PC-9 (cell line): ENCODE measurements at regions not wholly inside any gene's neighbourhood (a gene's known extent, or its start where the extent isn't known, plus 50 kb on each side); places are given as distances from the start of the nearest gene placed in this dataset.

Experiments
- BruUV-seq: library from RNA; stranded (reverse); fragments of 400-500 nt; replicated peaks from 2 replicates; lab custom pipeline; 2021; lab: Mats Ljungman, UMichigan
- CTCF ChIA-PET: fragments of 300-600 bp; sonication (Branson Sonifier 250); formaldehyde crosslinking; loops from one replicate; lab custom pipeline; 2022; ENCODE audit warnings: antibody characterized with exemption; lab: Charles Lee
- POLR2A ChIA-PET: fragments of 300-600 bp; sonication (Branson Sonifier 250); formaldehyde crosslinking; loops from one replicate; lab custom pipeline; 2022; ENCODE audit warnings: antibody characterized with exemption; ENCODE audit not compliant: unreplicated experiment; lab: Charles Lee
- DNase-seq, 2 experiments: peaks; one replicate each; pipeline versions ENCODE4 v3.0.0 to v3.0.0-alpha.2; 2015 to 2022; ENCODE audit warnings: mixed read lengths in 1 of 2
- H2AFZ ChIP-seq: fragments of 200-600 bp; sonication (generic); 2 replicates; pipeline ENCODE4 v1.8.1; 2017; ENCODE audit warnings: antibody characterized with exemption
- H3F3A ChIP-seq: fragments of 200-600 bp; sonication (generic); 2 replicates; pipeline ENCODE4 v1.8.1; 2017; ENCODE audit warnings: antibody characterized with exemption, mild to moderate bottlenecking, low read depth; ENCODE audit not compliant: insufficient read depth
- H3K27ac ChIP-seq: fragments of 200-600 bp; sonication (generic); 2 replicates; pipeline ENCODE4 v1.6.1; 2016; ENCODE audit warnings: mixed run types
- H3K27me3 ChIP-seq: fragments of 200-600 bp; sonication (generic); 2 replicates; pipeline ENCODE4 v1.6.1; 2016; ENCODE audit warnings: low read depth, mixed run types; ENCODE audit not compliant: insufficient read depth
- H3K36me3 ChIP-seq: fragments of 200-600 bp; sonication (generic); 2 replicates; pipeline ENCODE4 v1.6.1; 2016; ENCODE audit warnings: low read depth, mixed run types
- H3K4me1 ChIP-seq: fragments of 200-600 bp; sonication (generic); replicated peaks from 2 replicates; pipeline ENCODE4 v1.6.1; 2016; ENCODE audit warnings: mixed run types; ENCODE audit not compliant: insufficient read depth
- H3K4me2 ChIP-seq: fragments of 200-600 bp; sonication (generic); 2 replicates; pipeline ENCODE4 v1.6.1; 2017; ENCODE audit warnings: mixed run types
- H3K4me3 ChIP-seq: fragments of 200-600 bp; sonication (generic); 2 replicates; pipeline ENCODE4 v1.6.1; 2016; ENCODE audit warnings: mixed run types
- H3K79me2 ChIP-seq: fragments of 200-600 bp; sonication (generic); 2 replicates; pipeline ENCODE4 v1.6.1; 2017; ENCODE audit warnings: low read depth, mixed run types
- H3K9me2 ChIP-seq: fragments of 200-600 bp; sonication (generic); 2 replicates; pipeline ENCODE4 v1.8.1; 2017; ENCODE audit warnings: mild to moderate bottlenecking; ENCODE audit not compliant: insufficient read depth
- H3K9me3 ChIP-seq: fragments of 200-600 bp; sonication (generic); 2 replicates; pipeline ENCODE4 v1.8.1; 2016; ENCODE audit warnings: low read depth; ENCODE audit not compliant: insufficient read depth
- H4K20me1 ChIP-seq: fragments of 200-600 bp; sonication (generic); 2 replicates; pipeline ENCODE4 v1.8.1; 2017; ENCODE audit not compliant: insufficient read depth
- CTCF ChIP-seq: fragments of 200-600 bp; sonication (generic); conservative IDR thresholded peaks from 2 replicates; pipeline ENCODE4 v1.6.1; 2017; ENCODE audit warnings: mixed run types, antibody characterized with exemption, mild to moderate bottlenecking, moderate library complexity
- EZH2 ChIP-seq: fragments of 200-600 bp; sonication (generic); IDR thresholded peaks from 2 replicates; pipeline ENCODE4 v1.8.0; 2017; ENCODE audit warnings: antibody characterized with exemption, low read depth
- intact Hi-C: fragments of 100-400 bp; cut with micrococcal nuclease; formaldehyde crosslinking; loops from one replicate; pipeline ENCODE4 v1.10.0; 2022; ENCODE audit not compliant: unreplicated experiment

DNA sequence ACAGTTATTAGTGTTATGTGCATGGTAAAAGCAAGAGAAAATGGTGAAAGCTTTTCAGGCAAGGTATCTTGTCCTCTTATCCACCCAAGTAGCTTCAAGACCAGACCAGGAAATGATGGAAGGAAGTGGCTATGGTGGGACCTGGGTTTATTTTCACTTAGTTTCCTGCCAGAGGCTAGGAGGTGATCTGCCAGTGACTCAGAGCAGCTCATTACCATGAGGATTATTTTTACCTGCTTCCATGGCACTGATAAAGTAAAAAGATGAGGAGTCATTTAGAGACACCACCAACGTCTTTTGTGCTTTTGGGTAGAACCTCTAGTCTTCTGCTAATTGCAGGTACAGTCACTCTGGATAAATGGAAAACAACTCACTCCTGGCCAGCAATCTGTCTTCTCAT lies 339.9 kb upstream of the KIRREL3 start:
- Histone ChIP-seq H4K20me1 (no peaks in the 10 kb centered on the region), H2AFZ (no peak overlapping the region), H3K9me2 (peaks cover 6% of the 10 kb centered on the region; the same call in 1 of the 2 replicates), H3K27ac (no peak overlapping the region), H3K4me3 (no peak overlapping the region), H3K4me1 (no peaks in the 10 kb centered on the region), H3F3A (no peaks in the 10 kb centered on the region), H3K79me2 (no peaks in the 10 kb centered on the region), H3K9me3 (no peaks in the 10 kb centered on the region), H3K4me2 (no peak overlapping the region), H3K36me3 (no peaks in the 10 kb centered on the region), H3K27me3 (0 out of 2 replicates have a peak, but pooled peaks cover 2% of the 10 kb centered on the region)
- TF ChIP-seq CTCF (no peak), EZH2 (no peak)
- ChIA-PET POLR2A (no interaction called here), CTCF (no interaction called here)
- BruUV-seq = no TSS peak
- no peak for DNase-seq
- intact Hi-C loops = loop anchor here (10.0 kb wide), 1 partner anchor 896 kb away; no protein-coding TSS in a partner anchor

DNA sequence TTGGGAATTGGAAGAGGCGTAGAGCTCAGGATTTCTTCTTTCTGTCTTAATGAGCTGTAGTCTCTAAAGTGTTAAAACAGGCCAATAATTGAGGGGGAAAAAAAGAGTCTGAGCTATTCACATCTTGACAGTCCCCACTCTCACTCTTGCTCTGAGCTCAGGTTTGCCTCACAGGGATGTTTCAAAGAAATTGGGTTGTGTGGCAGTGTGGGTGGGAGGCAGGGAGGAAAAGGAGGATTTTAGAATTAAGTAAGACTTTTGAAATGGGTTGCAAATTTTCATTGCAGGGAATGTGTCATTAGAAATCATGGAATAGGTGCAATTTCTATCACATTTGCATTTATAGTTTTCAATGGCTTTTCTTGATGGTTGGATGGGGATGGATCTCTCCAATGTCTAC lies 338.8 kb upstream of the KIRREL3 start:
- no peaks in the 10 kb centered on the region for H3K9me3 ChIP-seq
- intact Hi-C loops = no loop called here
- H3K4me2 ChIP-seq = no peak overlapping the region
- H3K9me2 ChIP-seq = peaks cover 6% of the 10 kb centered on the region; the same call in 1 of the 2 replicates
- no peak for DNase-seq
- no peaks in the 10 kb centered on the region for H3K4me1 ChIP-seq
- H3K36me3 ChIP-seq = no peaks in the 10 kb centered on the region
- no peak overlapping the region for H3K4me3 ChIP-seq
- POLR2A ChIA-PET = no interaction called here
- CTCF ChIA-PET = no interaction called here
- no peak overlapping the region for H3K27ac ChIP-seq
- no peaks in the 10 kb centered on the region for H3K79me2 ChIP-seq
- TF ChIP-seq CTCF (no peak), EZH2 (no peak)
- no peaks in the 10 kb centered on the region for H4K20me1 ChIP-seq
- H3F3A ChIP-seq = no peaks in the 10 kb centered on the region
- BruUV-seq = no TSS peak
- H3K27me3 ChIP-seq = no peaks in the 10 kb centered on the region
- no peak overlapping the region for H2AFZ ChIP-seq

- intact Hi-C loops = no loop called here
- H3K4me1 ChIP-seq = no peaks in the 10 kb centered on the region
- no peaks in the 10 kb centered on the region for H3K9me3 ChIP-seq
- H3F3A ChIP-seq = no peaks in the 10 kb centered on the region
- H3K79me2 ChIP-seq = no peaks in the 10 kb centered on the region
- TF ChIP-seq EZH2 (no peak), CTCF (no peak)
- no peaks in the 10 kb centered on the region for H3K27me3 ChIP-seq
- POLR2A ChIA-PET = interaction anchor here (0.8 kb wide), 1 partner anchor 184 kb away, joined by 4 read pairs; no protein-coding TSS in a partner anchor
- no peak overlapping the region for H2AFZ ChIP-seq
- H3K4me3 ChIP-seq = no peak overlapping the region
- CTCF ChIA-PET = no interaction called here
- peaks cover 6% of the 10 kb centered on the region; the same call in 1 of the 2 replicates for H3K9me2 ChIP-seq
- no peaks in the 10 kb centered on the region for H4K20me1 ChIP-seq
- no TSS peak for BruUV-seq
- H3K4me2 ChIP-seq = no peak overlapping the region
- no peak overlapping the region for H3K27ac ChIP-seq
- no peaks in the 10 kb centered on the region for H3K36me3 ChIP-seq
- DNase-seq = no peak
Measured at GRCh38 chr11:127338380-127339259, 338.1 kb upstream of the KIRREL3 start.
